Panc1 (cell line): ENCODE measurements at regions not wholly inside any gene's neighbourhood (a gene's known extent, or its start where the extent isn't known, plus 50 kb on each side); places are given as distances from the start of the nearest gene placed in this dataset.

Experiments used
- ATAC-seq: fragments of 200-7000 bp; cut with Tn5 transposase; 2 replicates; pipeline ENCODE4 v1.9.1; 2020; ENCODE audit warnings: mild to moderate bottlenecking, moderate library complexity
- BruUV-seq: library from RNA; stranded (reverse); fragments of 400-500 nt; replicated peaks from 2 replicates; lab custom pipeline; 2021; lab: Mats Ljungman, UMichigan
- CTCF ChIA-PET: fragments of 300-600 bp; sonication (Branson Sonifier 250); formaldehyde crosslinking; loops from one replicate; lab custom pipeline; 2022; ENCODE audit warnings: antibody characterized with exemption; lab: Charles Lee
- POLR2A ChIA-PET: fragments of 300-600 bp; sonication (Branson Sonifier 250); formaldehyde crosslinking; loops from one replicate; lab custom pipeline; 2022; ENCODE audit warnings: antibody characterized with exemption; lab: Charles Lee
- DNase-seq: peaks from one replicate; pipeline ENCODE4 v3.0.0-alpha.2; 2010; ENCODE audit warnings: low read depth, low spot score
- H3K27ac ChIP-seq: 2 replicates; pipeline ENCODE4 v1.5.1; 2011; ENCODE audit warnings: mild to moderate bottlenecking, low read length, inconsistent platforms
- H3K27me3 ChIP-seq: fragments of 200-500 bp; sonication (Bioruptor generic); 2 replicates; pipeline ENCODE4 v1.6.0; 2014; ENCODE audit warnings: low read length, inconsistent platforms; ENCODE audit not compliant: control insufficient read depth, insufficient read depth
- H3K36me3 ChIP-seq: fragments of 200-500 bp; sonication (Bioruptor generic); 2 replicates; pipeline ENCODE4 v1.5.1; 2014; ENCODE audit warnings: inconsistent platforms, mild to moderate bottlenecking, low read length, moderate library complexity; ENCODE audit not compliant: control insufficient read depth, insufficient read depth
- H3K4me1 ChIP-seq: 2 replicates; pipeline ENCODE4 v1.5.1; 2011; ENCODE audit warnings: inconsistent platforms, mild to moderate bottlenecking, low read length, moderate library complexity; ENCODE audit not compliant: control insufficient read depth, insufficient read depth
- H3K4me3 ChIP-seq, 2 experiments: 2 replicates each; pipeline ENCODE4 v1.5.1; 2011 to 2012; ENCODE audit warnings: low read depth in 2 of 2, low read length in 2 of 2, mild to moderate bottlenecking in 2 of 2, inconsistent platforms in 1 of 2, moderate library complexity in 1 of 2
- H3K9me3 ChIP-seq: fragments of 200-500 bp; sonication (Bioruptor generic); 2 replicates; pipeline ENCODE4 v1.5.1; 2014; ENCODE audit warnings: low read depth, mild to moderate bottlenecking, inconsistent platforms, low read length, moderate library complexity; ENCODE audit not compliant: control insufficient read depth, insufficient read depth
- POLR2AphosphoS5 ChIP-seq: IDR thresholded peaks from 2 replicates; pipeline ENCODE4 v1.6.1; 2012; ENCODE audit warnings: mild to moderate bottlenecking, low read depth, low read length, moderate library complexity
- REST ChIP-seq, 2 experiments: IDR thresholded peaks; 2 replicates each; pipeline ENCODE4 v1.6.1; 2011 to 2012; ENCODE audit warnings: low read depth in 2 of 2, control low read depth in 1 of 2, low read length in 1 of 2, mild to moderate bottlenecking in 1 of 2, moderate library complexity in 1 of 2; ENCODE audit not compliant: insufficient read depth in 1 of 2
- SIN3A ChIP-seq: IDR thresholded peaks from 2 replicates; pipeline ENCODE4 v1.6.1; 2012; ENCODE audit warnings: low read depth, mild to moderate bottlenecking, low read length, moderate library complexity, borderline replicate concordance; ENCODE audit not compliant: insufficient read depth
- TCF7L2 ChIP-seq: IDR thresholded peaks from 2 replicates; pipeline ENCODE4 v1.6.1; 2011; ENCODE audit warnings: mild to moderate bottlenecking, low read depth, low read length, inconsistent platforms
- in situ Hi-C: cut with HindIII; loops from 2 replicates; pipeline ENCODE4 v1.10.0; 2016; ENCODE audit warnings: low sequenced_read_pairs, low pct_unique_long_range_greater_than_20kb
- intact Hi-C: fragments of 100-400 bp; cut with micrococcal nuclease; formaldehyde crosslinking; loops from one replicate; pipeline ENCODE4 v1.10.0; 2022; ENCODE audit not compliant: unreplicated experiment
- TF ChIP-seq, protein P1 (sequence below): fragments of 450-650 bp; IDR thresholded peaks from 2 replicates; pipeline ENCODE4 v1.5.1; 2017; ENCODE audit warnings: mild to moderate bottlenecking

DNA sequence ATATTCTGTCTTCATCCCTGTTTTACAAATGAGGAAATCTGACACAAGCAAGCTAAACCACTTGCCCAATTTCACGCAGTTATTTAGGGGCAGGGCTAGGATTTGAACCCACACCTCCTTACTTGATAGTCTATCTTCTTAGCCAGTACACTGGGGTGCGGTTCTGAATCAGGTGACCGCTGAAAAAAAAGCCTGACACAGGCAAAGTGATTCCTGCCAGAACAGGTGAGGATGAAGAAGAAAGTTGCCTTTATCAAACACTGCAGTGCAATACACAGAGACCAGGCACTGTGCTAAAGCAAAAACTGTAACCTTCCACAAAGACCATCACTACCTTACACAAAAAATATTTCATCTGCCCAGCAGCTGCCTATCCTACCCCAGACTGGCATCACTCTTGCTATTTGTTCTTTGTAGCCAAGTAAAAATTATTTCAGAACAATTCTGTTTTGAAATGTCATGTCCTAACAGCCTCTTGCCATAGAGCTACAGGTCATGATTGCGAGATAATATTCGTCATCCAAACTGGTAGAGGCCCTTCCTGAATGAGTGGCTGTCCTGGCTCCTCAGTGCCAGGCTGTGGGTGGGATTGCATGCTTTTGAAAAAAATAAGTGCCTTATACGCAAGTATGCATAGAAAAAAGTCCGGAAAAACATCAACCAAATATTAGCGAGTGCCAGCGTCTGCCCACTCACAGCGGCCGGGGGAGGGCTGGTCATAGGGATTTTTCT, 142.3 kb upstream of the TPM1 start:
- peak overlapping the region; percentile 74 for H3K27ac ChIP-seq

GRCh38 chr15:62901087-62901486, 141.5 kb upstream of the TPM1 start:
- no peaks in the 10 kb centered on the region for H3K36me3 ChIP-seq
- no peaks in the 10 kb centered on the region for H3K9me3 ChIP-seq
- H3K4me3 ChIP-seq: no peak overlapping the region
- ATAC-seq (no peak), DNase-seq (no peak)
- no TSS peak for BruUV-seq
- peak overlapping the region; percentile 57; the same call in 1 of the 2 replicates for H3K27ac ChIP-seq
- H3K4me1 ChIP-seq: peaks cover 42% of the 10 kb centered on the region
- ChIA-PET CTCF (no interaction called here), POLR2A (no interaction called here)
- no peaks in the 10 kb centered on the region for H3K27me3 ChIP-seq
- in situ Hi-C loops (no loop called here), intact Hi-C loops (no loop called here)
- TF ChIP-seq, protein P1, sequence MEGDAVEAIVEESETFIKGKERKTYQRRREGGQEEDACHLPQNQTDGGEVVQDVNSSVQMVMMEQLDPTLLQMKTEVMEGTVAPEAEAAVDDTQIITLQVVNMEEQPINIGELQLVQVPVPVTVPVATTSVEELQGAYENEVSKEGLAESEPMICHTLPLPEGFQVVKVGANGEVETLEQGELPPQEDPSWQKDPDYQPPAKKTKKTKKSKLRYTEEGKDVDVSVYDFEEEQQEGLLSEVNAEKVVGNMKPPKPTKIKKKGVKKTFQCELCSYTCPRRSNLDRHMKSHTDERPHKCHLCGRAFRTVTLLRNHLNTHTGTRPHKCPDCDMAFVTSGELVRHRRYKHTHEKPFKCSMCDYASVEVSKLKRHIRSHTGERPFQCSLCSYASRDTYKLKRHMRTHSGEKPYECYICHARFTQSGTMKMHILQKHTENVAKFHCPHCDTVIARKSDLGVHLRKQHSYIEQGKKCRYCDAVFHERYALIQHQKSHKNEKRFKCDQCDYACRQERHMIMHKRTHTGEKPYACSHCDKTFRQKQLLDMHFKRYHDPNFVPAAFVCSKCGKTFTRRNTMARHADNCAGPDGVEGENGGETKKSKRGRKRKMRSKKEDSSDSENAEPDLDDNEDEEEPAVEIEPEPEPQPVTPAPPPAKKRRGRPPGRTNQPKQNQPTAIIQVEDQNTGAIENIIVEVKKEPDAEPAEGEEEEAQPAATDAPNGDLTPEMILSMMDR: no peak
- TF ChIP-seq TCF7L2 (no peak), SIN3A (no peak), POLR2AphosphoS5 (no peak), REST (IDR thresholded peaks at IDR 0.05; ENCODE audit: insufficient read depth in 1 of 2, low read depth in 2 of 2, low read length in 1 of 2) (no peak)

More for the DNA sequence above, 142.3 kb upstream of the TPM1 start:
- H3K36me3 ChIP-seq: no peaks in the 10 kb centered on the region
- H3K27me3 ChIP-seq: no peaks in the 10 kb centered on the region
- in situ Hi-C loops: no loop called here
- TF ChIP-seq REST (IDR thresholded peaks at IDR 0.05; ENCODE audit: insufficient read depth in 1 of 2, low read depth in 2 of 2, low read length in 1 of 2): no peak
- no peak for TF ChIP-seq POLR2AphosphoS5
- no peak for TF ChIP-seq TCF7L2
- TF ChIP-seq, protein P1: no peak
- no peak for ATAC-seq
- H3K4me1 ChIP-seq: peaks cover 50% of the 10 kb centered on the region
- BruUV-seq: no TSS peak
- no peaks in the 10 kb centered on the region for H3K9me3 ChIP-seq
- no peak overlapping the region for H3K4me3 ChIP-seq
- DNase-seq: no peak
- ChIA-PET POLR2A (interaction anchor here (0.5 to 0.6 kb wide), 2 partner anchors 89 to 165 kb away, joined by 4 to 7 read pairs; no protein-coding TSS in a partner anchor), CTCF (no interaction called here)
- intact Hi-C loops: no loop called here
